HUES48 (cell line): ENCODE measurements at regions not wholly inside any gene's neighbourhood (a gene's known extent, or its start where the extent isn't known, plus 50 kb on each side); places are given as distances from the start of the nearest gene placed in this dataset.
"Not testable (repeated sequence)": the region's sequence is repeated elsewhere in the genome, so short reads cannot be mapped to it uniquely, and the experiment has no call there.

Source experiments
- H3K27ac ChIP-seq: one replicate; pipeline ENCODE4 v1.7.0; 2013; ENCODE audit warnings: low read depth, low read length, inconsistent platforms
- H3K27me3 ChIP-seq: 2 replicates; pipeline ENCODE4 v1.6.1; 2013; ENCODE audit warnings: mild to moderate bottlenecking, low read length; ENCODE audit not compliant: control insufficient read depth, insufficient read depth
- H3K36me3 ChIP-seq: 2 replicates; pipeline ENCODE4 v1.6.1; 2013; ENCODE audit warnings: low read length; ENCODE audit not compliant: control insufficient read depth, insufficient read depth
- H3K4me1 ChIP-seq: 2 replicates; pipeline ENCODE4 v1.6.1; 2013; ENCODE audit warnings: mild to moderate bottlenecking, low read length; ENCODE audit not compliant: control insufficient read depth, insufficient read depth
- H3K4me3 ChIP-seq: 2 replicates; pipeline ENCODE4 v1.5.1; 2013; ENCODE audit warnings: mild to moderate bottlenecking, low read depth, low read length
- H3K9ac ChIP-seq: 2 replicates; pipeline ENCODE4 v1.6.1; 2013; ENCODE audit warnings: mild to moderate bottlenecking, low read depth, low read length, moderate library complexity
- H3K9me3 ChIP-seq: 2 replicates; pipeline ENCODE4 v1.6.1; 2013; ENCODE audit warnings: low read length; ENCODE audit not compliant: control insufficient read depth, insufficient read depth

DNA sequence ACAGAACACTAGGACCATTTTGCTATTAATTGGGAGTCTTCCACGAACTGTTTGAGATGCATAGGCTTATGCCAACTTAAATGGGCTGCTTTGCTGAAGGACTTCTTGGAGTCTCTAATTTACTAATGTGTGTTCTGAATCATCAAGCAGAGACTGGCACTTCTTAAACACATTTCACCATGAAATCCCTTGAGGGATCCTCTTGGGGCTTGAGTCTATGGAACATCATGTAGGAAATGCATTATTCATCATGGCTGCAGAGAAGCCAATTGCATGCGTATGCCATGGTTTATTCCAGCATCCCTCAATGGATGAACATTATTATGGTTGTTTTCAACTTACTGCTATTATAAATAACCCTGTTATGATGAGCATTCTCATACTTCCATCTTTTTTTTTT is 73.4 kb downstream of the FGD2 start:
- Histone ChIP-seq H3K4me1 (peaks cover 8% of the 10 kb centered on the region; the same call in 1 of the 2 replicates), H3K36me3 (no peaks in the 10 kb centered on the region), H3K9ac (no peak overlapping the region), H3K4me3 (no peak overlapping the region), H3K27me3 (no peaks in the 10 kb centered on the region), H3K27ac (no peak overlapping the region), H3K9me3 (no peaks in the 10 kb centered on the region)

- no peak overlapping the region for H3K27ac ChIP-seq
- H3K9me3 ChIP-seq: no peaks in the 10 kb centered on the region
- H3K4me3 ChIP-seq: no peak overlapping the region
- no peaks in the 10 kb centered on the region for H3K36me3 ChIP-seq
- H3K27me3 ChIP-seq: no peaks in the 10 kb centered on the region
- peaks cover 8% of the 10 kb centered on the region; the same call in 1 of the 2 replicates for H3K4me1 ChIP-seq
- no peak overlapping the region for H3K9ac ChIP-seq
Measured at GRCh38 chr6:37081042-37081607, 75.7 kb downstream of the FGD2 start.

DNA sequence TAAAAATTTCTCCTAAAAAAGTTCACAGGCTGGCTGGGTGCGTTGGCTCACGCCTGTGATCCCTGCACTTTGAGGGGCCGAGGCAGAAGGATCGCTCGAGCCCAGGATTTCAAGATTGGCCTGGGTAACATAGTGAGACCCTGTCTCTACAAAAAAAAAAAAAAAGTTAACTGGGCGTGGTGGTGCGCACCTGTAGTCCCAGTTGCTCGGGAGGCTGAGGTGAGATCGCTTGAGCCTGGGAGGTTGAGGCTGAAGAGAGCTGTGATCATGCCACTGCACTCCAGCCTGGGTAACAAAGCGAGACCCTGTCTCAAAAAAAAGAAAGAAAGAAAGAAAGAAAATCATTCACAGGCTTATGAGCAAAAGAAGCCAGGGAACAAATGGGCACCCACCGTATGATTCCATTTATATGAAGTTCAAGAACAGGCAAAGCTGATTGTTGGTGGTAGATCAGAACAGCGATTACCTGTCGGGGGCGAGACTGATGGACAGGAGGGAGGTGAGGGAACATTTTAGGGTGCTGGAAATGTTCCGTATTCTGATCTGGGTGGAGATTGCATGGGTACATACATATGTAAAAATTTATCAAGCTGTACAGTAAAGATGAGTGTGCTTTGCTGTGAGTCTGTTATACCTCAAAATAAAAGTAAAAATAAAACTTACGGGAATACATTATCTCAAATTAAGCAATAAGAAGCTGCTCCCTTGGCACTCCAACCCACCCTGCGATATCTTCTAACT is 77.1 kb downstream of the FGD2 start:
- Histone ChIP-seq H3K9me3 (no peaks in the 10 kb centered on the region), H3K36me3 (no peaks in the 10 kb centered on the region), H3K27ac (no peak overlapping the region), H3K4me3 (no peak overlapping the region), H3K27me3 (no peaks in the 10 kb centered on the region), H3K9ac (no peak overlapping the region), H3K4me1 (peaks cover 4% of the 10 kb centered on the region; the same call in 1 of the 2 replicates)

- H3K9me3 ChIP-seq: no peaks in the 10 kb centered on the region
- H3K4me3 ChIP-seq: no peak overlapping the region
- no peaks in the 10 kb centered on the region for H3K4me1 ChIP-seq
- no peak overlapping the region for H3K9ac ChIP-seq
- no peak overlapping the region for H3K27ac ChIP-seq
- H3K36me3 ChIP-seq: no peaks in the 10 kb centered on the region
- H3K27me3 ChIP-seq: no peaks in the 10 kb centered on the region
Measured at GRCh38 chr6:37083243-37084138, 78.0 kb downstream of the FGD2 start.

DNA sequence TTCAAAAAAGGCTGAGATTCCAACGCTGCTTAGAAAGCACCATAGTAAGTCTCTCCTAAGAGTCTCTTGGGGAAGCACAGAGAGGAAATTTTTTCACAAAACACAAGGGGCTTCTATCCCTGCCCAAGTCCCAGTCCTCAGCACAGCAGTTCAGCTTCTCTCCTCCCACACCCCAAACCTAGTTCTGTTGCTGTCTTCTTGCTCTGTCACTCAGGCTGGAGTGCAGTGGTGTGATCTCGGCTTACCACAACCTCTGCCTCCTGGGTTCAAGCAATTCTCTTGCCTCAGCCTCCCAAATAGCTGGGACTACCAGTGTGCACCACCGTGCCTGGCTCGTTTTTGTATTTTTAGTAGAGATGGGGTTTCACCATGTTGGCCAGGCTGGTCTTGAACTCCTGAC is 79.2 kb downstream of the FGD2 start:
- not testable (repeated sequence) for H3K4me1 ChIP-seq, H3K9ac ChIP-seq, H3K36me3 ChIP-seq, H3K27me3 ChIP-seq, H3K9me3 ChIP-seq, H3K27ac ChIP-seq, H3K4me3 ChIP-seq

GRCh38 chr6:37085198-37085597 is 79.7 kb downstream of the FGD2 start:
- Histone ChIP-seq H3K9ac (no peak overlapping the region), H3K27me3 (no peaks in the 10 kb centered on the region), H3K27ac (no peak overlapping the region), H3K36me3 (no peaks in the 10 kb centered on the region), H3K4me1 (no peaks in the 10 kb centered on the region), H3K9me3 (no peaks in the 10 kb centered on the region), H3K4me3 (no peak overlapping the region)

DNA sequence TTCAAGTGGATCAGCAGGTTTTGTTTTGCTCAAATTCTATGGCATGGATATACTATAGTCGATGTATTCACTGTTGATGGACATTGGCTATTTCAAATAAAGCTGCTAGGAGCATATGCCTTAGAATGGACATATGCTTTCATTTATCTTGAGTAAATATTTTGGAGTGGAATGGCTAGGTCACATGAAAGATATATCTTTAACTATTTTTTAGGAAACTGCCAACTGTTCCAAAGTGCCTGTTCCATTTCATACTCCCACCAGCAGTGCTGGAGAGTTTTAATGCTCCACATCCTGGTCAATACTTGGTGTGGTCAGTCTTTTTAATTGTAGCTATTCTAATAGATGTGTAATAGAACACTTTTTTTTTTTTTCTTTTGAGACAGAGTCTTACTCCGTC is 81.1 kb upstream of the PIM1 start:
- Histone ChIP-seq H3K9ac (no peak overlapping the region), H3K9me3 (no peaks in the 10 kb centered on the region), H3K36me3 (no peaks in the 10 kb centered on the region), H3K4me3 (no peak overlapping the region), H3K27ac (no peak overlapping the region), H3K4me1 (no peaks in the 10 kb centered on the region), H3K27me3 (no peaks in the 10 kb centered on the region)

GRCh38 chr6:37089783-37090182 is 80.2 kb upstream of the PIM1 start:
- Histone ChIP-seq H3K9me3 (no peaks in the 10 kb centered on the region), H3K27me3 (no peaks in the 10 kb centered on the region), H3K36me3 (no peaks in the 10 kb centered on the region), H3K9ac (no peak overlapping the region), H3K4me1 (no peaks in the 10 kb centered on the region), H3K27ac (no peak overlapping the region), H3K4me3 (no peak overlapping the region)

DNA sequence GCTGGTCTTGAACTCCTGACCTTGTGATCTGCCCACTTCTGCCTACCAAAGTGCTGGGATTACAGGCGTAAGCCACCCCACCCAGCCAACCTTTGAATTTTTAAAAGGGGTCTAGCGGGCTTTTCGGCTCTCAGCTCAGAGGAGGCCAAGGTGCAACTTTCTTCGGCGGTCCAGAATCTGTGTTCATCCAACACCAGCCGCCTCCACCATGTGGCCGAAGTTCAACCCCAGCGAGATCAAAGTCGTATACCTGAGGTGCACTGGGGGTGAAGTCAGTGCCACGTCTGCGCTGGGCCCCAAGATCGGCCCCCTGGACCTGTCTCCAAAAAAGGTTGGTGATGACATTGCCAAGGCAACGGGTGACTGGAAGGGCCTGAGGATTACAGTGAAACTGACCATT is 78.8 kb upstream of the PIM1 start:
- not testable (repeated sequence) for H3K9ac ChIP-seq, H3K4me1 ChIP-seq, H3K27ac ChIP-seq, H3K27me3 ChIP-seq, H3K4me3 ChIP-seq, H3K36me3 ChIP-seq, H3K9me3 ChIP-seq

DNA sequence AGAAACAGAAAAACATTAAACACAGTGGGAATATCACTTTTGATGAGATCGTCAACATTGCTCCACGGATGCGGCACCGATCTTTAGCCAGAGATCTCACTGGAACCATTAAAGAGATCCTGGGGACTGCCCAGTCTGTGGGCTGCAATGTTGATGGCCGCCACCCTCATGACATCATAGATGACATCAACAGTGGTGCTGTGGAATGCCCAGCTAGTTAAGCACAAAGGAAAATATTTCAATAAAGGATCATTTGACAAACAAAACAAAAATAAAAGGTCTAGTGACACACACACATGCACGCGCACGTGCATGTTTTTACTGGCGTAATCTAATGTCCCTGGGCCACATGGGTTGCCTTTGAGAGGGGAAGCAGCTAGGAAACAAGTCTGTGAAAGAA is 78.4 kb upstream of the PIM1 start:
- H3K4me1 ChIP-seq, H3K4me3 ChIP-seq, H3K27ac ChIP-seq, H3K9me3 ChIP-seq, H3K36me3 ChIP-seq, H3K27me3 ChIP-seq, H3K9ac ChIP-seq: not testable (repeated sequence)
